PFSK-1 (cell line): ENCODE measurements at regions not wholly inside any gene's neighbourhood (a gene's known extent, or its start where the extent isn't known, plus 50 kb on each side); places are given as distances from the start of the nearest gene placed in this dataset.

Source experiments
- FOXP2 ChIP-seq: optimal IDR thresholded peaks from 2 replicates; pipeline ENCODE3; 2011; ENCODE audit warnings: borderline replicate concordance, control low read depth, inconsistent platforms; ENCODE audit not compliant: insufficient read depth; ENCODE audit errors: extremely low read length, extremely low read depth
- POLR2AphosphoS5 ChIP-seq: IDR thresholded peaks from 2 replicates; pipeline ENCODE4 v1.6.1; 2012; ENCODE audit warnings: low read depth, mild to moderate bottlenecking, control low read depth, low read length, moderate library complexity
- SIN3A ChIP-seq: IDR thresholded peaks from 2 replicates; pipeline ENCODE4 v1.6.1; 2012; ENCODE audit warnings: mild to moderate bottlenecking, low read length, moderate library complexity, borderline replicate concordance; ENCODE audit not compliant: insufficient read depth
- TAF1 ChIP-seq: IDR thresholded peaks from 2 replicates; pipeline ENCODE4 v1.6.1; 2012; ENCODE audit warnings: low read length, control low read depth, borderline replicate concordance; ENCODE audit not compliant: insufficient read depth
- TF ChIP-seq, protein P1 (sequence below), 2 experiments: IDR thresholded peaks; 2 replicates each; pipeline versions ENCODE4 v1.6.1 to v1.8.0; 2011 to 2012; ENCODE audit warnings: low read depth in 2 of 2, low read length in 2 of 2, control low read depth in 1 of 2, inconsistent platforms in 1 of 2, mild to moderate bottlenecking in 1 of 2, moderate library complexity in 1 of 2; ENCODE audit not compliant: insufficient read depth in 1 of 2

DNA sequence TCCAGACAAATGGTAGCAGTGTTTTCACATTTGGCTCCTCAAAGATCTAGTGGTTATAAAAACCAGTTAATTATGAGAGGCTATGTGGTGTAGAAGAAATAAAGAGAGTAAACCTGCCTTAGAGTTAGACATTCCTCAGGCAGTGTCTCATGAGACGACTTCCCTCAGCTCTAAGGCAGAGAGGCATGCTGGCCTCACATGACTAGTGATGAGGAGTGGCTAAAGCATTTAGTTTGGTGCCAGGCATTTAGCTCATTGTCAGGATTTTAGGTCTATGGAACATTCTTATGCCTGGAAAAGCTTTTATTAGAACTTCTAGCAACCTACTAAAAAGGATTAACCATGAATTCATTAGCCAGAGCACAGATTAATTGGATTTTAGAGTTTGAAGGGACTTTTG lies 90.3 kb downstream of the RPRM start:
- no peak for TF ChIP-seq SIN3A
- no peak for TF ChIP-seq POLR2AphosphoS5
- TF ChIP-seq, protein P1, sequence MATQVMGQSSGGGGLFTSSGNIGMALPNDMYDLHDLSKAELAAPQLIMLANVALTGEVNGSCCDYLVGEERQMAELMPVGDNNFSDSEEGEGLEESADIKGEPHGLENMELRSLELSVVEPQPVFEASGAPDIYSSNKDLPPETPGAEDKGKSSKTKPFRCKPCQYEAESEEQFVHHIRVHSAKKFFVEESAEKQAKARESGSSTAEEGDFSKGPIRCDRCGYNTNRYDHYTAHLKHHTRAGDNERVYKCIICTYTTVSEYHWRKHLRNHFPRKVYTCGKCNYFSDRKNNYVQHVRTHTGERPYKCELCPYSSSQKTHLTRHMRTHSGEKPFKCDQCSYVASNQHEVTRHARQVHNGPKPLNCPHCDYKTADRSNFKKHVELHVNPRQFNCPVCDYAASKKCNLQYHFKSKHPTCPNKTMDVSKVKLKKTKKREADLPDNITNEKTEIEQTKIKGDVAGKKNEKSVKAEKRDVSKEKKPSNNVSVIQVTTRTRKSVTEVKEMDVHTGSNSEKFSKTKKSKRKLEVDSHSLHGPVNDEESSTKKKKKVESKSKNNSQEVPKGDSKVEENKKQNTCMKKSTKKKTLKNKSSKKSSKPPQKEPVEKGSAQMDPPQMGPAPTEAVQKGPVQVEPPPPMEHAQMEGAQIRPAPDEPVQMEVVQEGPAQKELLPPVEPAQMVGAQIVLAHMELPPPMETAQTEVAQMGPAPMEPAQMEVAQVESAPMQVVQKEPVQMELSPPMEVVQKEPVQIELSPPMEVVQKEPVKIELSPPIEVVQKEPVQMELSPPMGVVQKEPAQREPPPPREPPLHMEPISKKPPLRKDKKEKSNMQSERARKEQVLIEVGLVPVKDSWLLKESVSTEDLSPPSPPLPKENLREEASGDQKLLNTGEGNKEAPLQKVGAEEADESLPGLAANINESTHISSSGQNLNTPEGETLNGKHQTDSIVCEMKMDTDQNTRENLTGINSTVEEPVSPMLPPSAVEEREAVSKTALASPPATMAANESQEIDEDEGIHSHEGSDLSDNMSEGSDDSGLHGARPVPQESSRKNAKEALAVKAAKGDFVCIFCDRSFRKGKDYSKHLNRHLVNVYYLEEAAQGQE (IDR thresholded peaks at IDR 0.05; ENCODE audit: insufficient read depth in 1 of 2, low read depth in 2 of 2, low read length in 2 of 2): no peak
- no peak for TF ChIP-seq FOXP2
- TF ChIP-seq TAF1: no peak

DNA sequence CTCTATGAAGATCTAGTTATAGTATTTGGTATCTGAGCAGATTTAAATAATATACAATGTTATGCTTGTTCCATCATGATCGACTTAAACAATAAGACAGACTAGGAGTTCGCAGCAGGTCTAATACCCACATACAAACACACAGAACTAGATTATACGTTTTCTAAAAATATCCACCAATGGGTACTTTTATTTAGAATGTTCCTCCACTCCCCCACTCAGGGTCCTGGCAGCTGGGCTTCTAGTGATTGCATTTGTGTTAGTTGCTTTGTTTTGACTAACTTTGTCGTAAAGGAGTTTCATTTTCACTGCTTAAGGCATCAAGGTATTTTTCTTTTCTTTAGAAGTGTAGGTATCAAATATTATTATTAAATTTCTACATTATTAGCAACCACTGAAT lies 91.4 kb downstream of the RPRM start:
- TF ChIP-seq FOXP2 (no peak), SIN3A (no peak), POLR2AphosphoS5 (no peak), TAF1 (no peak)
- TF ChIP-seq, protein P1 (IDR thresholded peaks at IDR 0.05; ENCODE audit: insufficient read depth in 1 of 2, low read depth in 2 of 2, low read length in 2 of 2): no peak

DNA sequence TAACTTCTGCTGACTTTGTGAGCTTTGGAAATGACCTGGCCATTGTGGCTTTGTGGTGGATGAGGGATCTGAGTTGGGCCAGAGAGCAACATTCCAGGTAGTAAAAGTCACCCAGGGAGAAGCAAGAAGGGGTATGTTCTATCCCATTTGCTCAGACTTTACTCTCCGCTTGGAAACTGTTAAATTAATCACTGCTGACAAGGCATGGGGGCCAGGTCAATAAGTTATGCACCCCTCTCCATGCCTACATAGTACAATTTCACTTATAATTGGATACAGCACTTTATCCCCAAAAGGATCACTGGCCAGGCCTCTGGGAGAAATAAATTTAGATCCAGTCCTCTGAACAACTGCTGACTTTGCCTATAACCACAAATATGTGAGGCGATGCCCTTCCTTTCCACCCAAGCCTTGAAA lies 92.1 kb downstream of the RPRM start:
- TF ChIP-seq POLR2AphosphoS5 (no peak), TAF1 (no peak), SIN3A (no peak), FOXP2 (no peak)
- TF ChIP-seq, protein P1 (IDR thresholded peaks at IDR 0.05; ENCODE audit: insufficient read depth in 1 of 2, low read depth in 2 of 2, low read length in 2 of 2): no peak

DNA sequence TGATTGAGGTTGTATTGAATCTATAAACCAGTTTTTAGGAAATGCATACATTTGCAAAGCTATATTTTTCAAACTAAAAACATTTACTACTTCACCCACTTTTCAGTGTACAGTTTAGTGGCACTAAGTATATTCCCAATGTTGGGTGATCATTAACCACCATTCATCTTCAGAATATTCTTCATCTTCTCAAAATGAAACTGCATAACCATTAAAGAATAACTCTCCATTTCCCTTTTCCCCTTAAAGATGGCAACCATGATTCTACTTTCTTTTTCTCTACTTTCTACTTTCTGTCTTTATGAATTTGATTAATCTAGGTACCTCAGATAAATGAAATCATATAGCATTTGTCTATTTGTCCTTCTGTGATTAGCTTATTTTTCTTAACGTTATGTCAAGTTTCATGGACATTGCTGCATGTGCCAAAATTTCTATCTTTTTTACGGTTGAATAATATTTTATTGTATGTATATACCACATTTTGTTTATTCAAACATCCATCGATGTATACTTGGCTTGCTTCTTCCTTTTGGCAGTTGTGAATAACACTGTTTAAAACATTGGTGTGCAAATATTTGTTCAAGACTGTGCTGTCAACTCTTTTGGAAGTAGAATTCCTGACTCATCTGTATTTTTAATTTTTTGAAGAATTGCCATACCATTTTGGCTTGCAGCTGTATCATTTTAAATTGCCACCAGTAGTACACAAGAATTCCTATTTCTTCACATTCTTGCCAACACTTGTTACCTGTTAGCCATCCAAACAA lies 104.9 kb downstream of the RPRM start:
- TF ChIP-seq SIN3A: no peak

DNA sequence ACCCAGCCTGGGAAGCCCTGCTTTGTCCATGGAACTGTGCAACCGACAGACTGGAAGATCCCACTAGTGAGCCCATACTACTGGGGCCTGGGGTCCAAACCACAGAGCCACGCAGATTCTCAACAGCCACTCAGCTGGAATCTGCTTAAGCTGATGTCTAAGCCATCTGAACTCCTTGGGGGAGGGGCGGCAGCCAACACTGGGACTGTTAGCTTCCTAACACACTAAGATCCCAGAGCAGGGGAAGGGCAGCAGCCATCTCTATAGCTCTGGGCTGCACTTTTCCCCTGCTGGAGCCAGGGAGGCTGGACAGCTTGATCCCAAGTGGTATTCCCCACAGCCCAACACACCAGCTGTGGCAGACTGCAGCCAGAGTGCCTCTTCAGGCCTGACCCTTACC lies 118.3 kb downstream of the RPRM start:
- TF ChIP-seq, protein P1 (IDR thresholded peaks at IDR 0.05; ENCODE audit: insufficient read depth in 1 of 2, low read depth in 2 of 2, low read length in 2 of 2): no peak
- TF ChIP-seq SIN3A (no peak), POLR2AphosphoS5 (no peak), TAF1 (no peak), FOXP2 (no peak)
